NB4 (cell line): ENCODE measurements at regions not wholly inside any gene's neighbourhood (a gene's known extent, or its start where the extent isn't known, plus 50 kb on each side); places are given as distances from the start of the nearest gene placed in this dataset.

Experiments
- DNase-seq: peaks from one replicate; pipeline ENCODE4 v3.0.0; 2010; ENCODE audit warnings: low read depth
- H3K4me3 ChIP-seq: one replicate; pipeline ENCODE4 v1.5.1; 2011; ENCODE audit warnings: mild to moderate bottlenecking, low read depth, low read length, moderate library complexity
- MYC ChIP-seq: IDR thresholded peaks from 2 replicates; pipeline ENCODE4 v1.6.1; 2011; ENCODE audit warnings: low read depth, low read length
- POLR2A ChIP-seq: IDR thresholded peaks from 2 replicates; pipeline ENCODE4 v1.6.1; 2011; ENCODE audit warnings: mild to moderate bottlenecking; ENCODE audit not compliant: insufficient read length; ENCODE audit errors: extremely low read depth
- TF ChIP-seq, protein P1 (sequence below): IDR thresholded peaks from 2 replicates; pipeline ENCODE4 v1.6.1; 2011; ENCODE audit warnings: low read depth, low read length
- TF ChIP-seq, protein P2 (sequence below): IDR thresholded peaks from one replicate; pipeline ENCODE4 v1.5.1; 2012; ENCODE audit warnings: low read depth, low read length

DNA sequence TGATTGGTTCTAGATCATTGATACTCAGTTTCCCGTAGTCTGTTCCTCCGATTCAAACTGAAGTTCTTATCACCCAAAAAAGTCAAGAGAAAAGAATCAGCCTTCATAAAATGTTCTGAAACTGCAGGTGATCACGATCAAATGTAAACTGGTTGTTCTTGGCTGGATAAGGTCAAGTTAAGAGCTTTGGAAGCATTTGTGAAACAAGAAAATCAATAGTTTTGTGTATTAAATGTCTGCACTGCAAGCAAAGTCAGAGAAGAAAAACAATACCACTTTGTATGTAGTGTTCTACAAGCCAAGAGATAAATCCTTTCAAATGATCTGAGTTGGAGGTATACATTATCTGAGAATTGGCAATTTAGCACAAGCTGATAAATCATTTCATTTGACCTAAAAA lies 710.3 kb downstream of the SORCS1 start:
- no peak overlapping the region for H3K4me3 ChIP-seq
- TF ChIP-seq, protein P1, sequence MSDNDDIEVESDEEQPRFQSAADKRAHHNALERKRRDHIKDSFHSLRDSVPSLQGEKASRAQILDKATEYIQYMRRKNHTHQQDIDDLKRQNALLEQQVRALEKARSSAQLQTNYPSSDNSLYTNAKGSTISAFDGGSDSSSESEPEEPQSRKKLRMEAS, result no peak
- TF ChIP-seq POLR2A, result no peak
- no peak for TF ChIP-seq MYC
- TF ChIP-seq, protein P2, sequence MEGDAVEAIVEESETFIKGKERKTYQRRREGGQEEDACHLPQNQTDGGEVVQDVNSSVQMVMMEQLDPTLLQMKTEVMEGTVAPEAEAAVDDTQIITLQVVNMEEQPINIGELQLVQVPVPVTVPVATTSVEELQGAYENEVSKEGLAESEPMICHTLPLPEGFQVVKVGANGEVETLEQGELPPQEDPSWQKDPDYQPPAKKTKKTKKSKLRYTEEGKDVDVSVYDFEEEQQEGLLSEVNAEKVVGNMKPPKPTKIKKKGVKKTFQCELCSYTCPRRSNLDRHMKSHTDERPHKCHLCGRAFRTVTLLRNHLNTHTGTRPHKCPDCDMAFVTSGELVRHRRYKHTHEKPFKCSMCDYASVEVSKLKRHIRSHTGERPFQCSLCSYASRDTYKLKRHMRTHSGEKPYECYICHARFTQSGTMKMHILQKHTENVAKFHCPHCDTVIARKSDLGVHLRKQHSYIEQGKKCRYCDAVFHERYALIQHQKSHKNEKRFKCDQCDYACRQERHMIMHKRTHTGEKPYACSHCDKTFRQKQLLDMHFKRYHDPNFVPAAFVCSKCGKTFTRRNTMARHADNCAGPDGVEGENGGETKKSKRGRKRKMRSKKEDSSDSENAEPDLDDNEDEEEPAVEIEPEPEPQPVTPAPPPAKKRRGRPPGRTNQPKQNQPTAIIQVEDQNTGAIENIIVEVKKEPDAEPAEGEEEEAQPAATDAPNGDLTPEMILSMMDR, result no peak
- DNase-seq, result no peak

DNA sequence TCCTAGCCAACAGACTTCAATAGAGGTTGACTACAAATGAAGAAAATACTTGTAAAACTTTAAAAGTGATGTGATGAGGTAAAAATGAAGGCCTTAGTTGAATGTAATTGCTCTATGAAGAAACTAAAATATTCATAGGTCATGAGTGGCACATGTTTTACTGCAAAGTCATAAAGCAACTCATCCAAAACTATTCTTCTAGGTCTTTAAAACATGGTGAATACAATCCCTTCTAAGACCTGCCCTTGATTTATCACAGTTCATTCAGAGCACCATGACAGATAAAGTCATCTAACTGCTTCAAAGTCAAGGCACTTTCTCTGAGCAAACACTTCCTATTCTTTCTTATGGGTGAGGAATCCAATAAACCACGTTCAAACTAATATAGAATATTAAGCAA lies 713.5 kb downstream of the SORCS1 start:
- no peak for DNase-seq
- no peak for TF ChIP-seq MYC
- no peak for TF ChIP-seq POLR2A
- TF ChIP-seq, protein P2, result no peak
- TF ChIP-seq, protein P1, result no peak
- no peak overlapping the region for H3K4me3 ChIP-seq

DNA sequence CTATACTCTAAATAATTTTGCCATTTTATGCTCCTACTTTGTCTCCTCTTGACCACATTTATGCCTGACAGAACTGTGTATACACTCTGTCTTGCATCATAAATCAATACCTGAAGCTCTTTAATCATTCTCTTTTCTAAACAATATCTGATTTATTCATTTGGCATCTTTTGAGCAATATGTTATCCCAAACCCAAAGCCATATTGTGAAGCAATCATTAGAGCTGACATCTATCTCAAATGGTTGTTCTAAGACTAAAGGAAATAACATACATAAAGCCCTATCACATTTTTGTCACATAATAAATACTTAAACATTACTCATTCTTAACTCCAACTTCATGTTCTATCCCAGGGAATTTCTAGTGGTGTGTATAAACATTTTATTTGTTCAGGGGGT lies 717.6 kb downstream of the SORCS1 start:
- DNase-seq, result no peak
- no peak for TF ChIP-seq POLR2A
- no peak overlapping the region for H3K4me3 ChIP-seq

DNA sequence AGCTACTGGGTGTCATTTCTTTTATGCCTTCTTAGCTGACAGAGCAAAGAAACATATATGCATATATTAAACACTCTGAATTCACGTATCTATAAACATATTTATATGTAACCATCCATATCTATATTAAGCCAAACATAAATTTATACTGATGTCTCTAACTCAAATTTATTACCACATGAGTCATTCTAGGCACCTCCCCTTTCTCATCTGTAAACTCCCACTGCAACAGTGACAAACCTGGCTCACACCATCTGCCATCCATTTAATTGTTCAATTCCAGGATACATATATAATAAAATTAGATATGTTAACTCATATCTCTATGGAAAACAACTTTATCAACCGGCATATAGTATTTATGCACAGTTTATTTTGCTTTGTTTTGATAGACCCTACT lies 722.3 kb downstream of the SORCS1 start:
- TF ChIP-seq, protein P2, result no peak
- TF ChIP-seq, protein P1, result no peak
- TF ChIP-seq POLR2A (no peak), MYC (no peak)
- DNase-seq, result no peak
- no peak overlapping the region for H3K4me3 ChIP-seq

DNA sequence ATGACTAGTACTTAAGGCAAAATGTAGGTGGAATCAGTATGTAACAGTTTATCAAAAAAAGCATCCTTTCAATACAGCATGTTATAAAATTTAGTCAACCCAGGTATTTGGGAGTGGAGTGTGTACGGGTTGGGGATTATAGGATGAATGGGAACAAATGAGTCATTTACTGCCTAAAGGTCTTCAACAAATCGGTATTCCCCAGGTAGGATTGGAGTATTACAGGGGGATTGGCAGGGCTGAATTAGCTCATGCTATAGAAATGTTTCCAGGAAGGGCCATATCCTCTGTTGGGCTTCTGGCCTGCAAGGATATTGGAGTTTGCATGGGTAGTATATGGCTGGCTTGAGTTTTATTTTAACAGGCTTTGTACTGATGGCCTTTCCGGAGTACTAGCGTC lies 723.7 kb downstream of the SORCS1 start:
- DNase-seq, result no peak
- no peak overlapping the region for H3K4me3 ChIP-seq
- TF ChIP-seq, protein P2, result no peak
- TF ChIP-seq, protein P1, result no peak
- TF ChIP-seq MYC (no peak), POLR2A (no peak)

DNA sequence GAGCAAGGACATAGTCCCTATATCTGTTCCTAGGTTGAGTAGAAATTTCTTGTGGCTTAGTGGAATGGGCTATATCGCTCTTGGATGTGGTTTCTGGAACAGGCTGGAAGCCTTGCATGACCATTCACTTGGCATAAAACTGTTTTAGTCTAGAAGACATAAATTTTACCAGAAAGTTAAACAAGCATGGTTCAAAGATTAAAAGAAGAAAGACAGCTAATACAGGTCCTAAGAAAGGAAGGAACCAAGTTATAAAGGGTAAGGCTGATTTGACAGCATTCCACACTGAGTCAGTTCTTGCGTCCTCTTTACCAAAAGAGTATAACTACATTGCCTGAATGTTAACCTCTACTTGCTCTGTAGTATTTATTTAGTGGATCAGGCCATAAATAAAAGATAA lies 724.2 kb downstream of the SORCS1 start:
- no peak overlapping the region for H3K4me3 ChIP-seq
- no peak for DNase-seq
- TF ChIP-seq MYC (no peak), POLR2A (no peak)
- TF ChIP-seq, protein P1, result no peak
- TF ChIP-seq, protein P2, result no peak
